ENCODE measurements at regions not wholly inside any gene's neighbourhood (a gene's known extent, or its start where the extent isn't known, plus 50 kb on each side); places are given as distances from the start of the nearest gene placed in this dataset.
"Not testable (repeated sequence)": the region's sequence is repeated elsewhere in the genome, so short reads cannot be mapped to it uniquely, and the experiment has no call there.

- no peak for DNase-seq
These were observed 263.3 kb downstream of the SOX4 start for GRCh38 chr6:21856844-21857243.

- no peak for DNase-seq
These were observed 264.5 kb downstream of the SOX4 start for GRCh38 chr6:21858076-21858475.

DNA sequence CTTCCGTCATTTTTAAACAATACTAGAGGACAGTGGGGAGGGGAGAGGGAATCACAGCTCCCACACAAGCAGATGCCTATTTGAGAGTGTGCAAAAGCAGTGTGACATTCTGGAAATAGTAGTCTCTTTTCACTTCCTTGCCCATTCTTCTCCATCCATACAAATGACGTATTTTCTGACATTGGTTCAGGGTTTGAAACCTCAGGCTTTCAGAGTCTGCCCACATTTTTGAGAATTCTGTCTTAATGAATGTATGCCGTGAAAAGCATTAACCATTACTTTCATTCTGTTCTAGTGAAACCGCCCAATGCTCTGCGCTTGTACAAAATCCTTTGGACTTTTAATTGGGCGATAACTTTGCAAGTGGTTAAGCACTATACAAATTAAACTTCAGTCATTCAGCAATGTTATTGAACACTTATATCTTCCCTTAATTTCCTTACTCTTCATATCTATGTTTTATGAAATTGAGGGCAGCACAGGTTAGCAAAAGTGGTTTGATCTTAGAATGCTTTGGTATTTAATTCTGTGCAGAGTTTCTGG is 265.7 kb downstream of the SOX4 start:
- DNase-seq, result no peak

DNA sequence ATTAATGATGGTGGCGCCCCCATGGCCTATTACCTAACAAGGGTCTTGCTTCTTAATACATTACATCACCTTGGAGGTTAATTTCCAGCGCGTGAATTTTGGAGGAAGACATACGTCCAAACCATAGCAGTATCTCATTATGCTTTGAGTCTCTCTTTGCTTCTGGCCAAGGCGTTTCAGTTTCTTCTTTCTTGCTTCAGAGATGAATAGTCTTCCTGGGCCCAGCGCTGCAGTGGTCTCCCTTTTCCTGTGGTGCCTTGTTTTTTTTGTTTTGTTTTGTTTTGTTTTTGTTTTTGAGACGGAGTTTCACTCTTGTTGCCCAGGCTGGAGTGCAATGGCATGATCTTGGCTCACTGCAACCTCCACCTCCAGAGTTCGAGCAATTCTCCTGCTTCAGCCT is 268.4 kb downstream of the SOX4 start:
- no peak for DNase-seq

GRCh38 chr6:21864206-21864605 is 270.7 kb downstream of the SOX4 start:
- no peak for DNase-seq

GRCh38 chr6:21868226-21868625 is 274.7 kb downstream of the SOX4 start:
- no peak for DNase-seq

GRCh38 chr6:21869085-21869771 is 275.7 kb downstream of the SOX4 start:
- no peak for DNase-seq

DNA sequence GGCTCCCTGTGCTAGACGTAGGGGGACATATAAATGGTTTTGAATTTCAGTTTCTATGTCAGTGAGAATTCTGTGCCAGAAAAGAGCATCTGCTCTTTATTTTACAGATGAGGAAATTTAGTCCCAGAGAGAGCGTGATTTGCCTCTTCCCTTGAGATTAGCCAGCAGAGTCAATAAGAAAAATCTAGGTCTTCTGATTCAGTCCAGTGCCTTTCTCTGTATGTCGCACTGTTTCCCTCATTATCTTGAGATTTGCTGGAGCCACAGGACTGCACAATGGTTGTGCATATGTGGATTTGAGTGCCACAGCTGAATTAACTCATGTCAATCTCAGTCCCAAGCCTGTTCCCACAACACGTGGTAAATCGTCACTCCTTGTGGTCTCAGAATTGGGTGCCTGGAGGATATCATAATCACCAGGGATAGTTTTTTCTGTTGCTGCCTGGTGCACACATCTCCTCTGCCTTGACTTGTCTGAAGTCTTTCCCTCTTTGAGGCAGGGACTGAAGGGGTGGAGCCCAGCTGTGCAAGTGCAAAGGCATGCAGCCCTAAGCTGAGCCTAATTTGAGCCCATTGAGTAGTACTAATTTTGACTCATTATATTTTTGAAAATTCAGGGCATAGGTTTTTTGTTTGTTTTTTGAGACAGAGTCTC is 276.7 kb downstream of the SOX4 start:
- no peak for DNase-seq

DNA sequence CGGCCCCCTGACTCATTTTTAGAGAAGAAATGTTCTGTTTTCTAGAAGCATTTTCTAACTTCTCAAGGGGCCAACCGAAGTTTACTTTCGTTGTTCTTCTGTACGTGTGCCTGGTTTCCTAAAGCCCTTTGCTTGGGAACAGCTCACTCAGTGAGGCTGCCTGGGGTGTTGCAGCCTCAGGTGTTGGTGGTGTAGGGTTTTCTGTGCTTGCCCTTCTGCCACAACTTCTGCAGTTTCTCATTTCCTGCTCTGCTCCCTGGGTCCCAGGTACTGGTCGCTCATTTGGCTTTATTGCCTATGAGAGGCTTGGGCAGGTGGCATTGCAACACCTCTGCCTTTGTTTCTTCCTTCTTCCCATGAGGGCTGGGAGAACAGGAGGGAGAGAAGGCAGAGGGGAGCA is 278.3 kb downstream of the SOX4 start:
- no peak for DNase-seq

GRCh38 chr6:21872749-21873148 is 279.2 kb downstream of the SOX4 start:
- DNase-seq, result no peak

DNA sequence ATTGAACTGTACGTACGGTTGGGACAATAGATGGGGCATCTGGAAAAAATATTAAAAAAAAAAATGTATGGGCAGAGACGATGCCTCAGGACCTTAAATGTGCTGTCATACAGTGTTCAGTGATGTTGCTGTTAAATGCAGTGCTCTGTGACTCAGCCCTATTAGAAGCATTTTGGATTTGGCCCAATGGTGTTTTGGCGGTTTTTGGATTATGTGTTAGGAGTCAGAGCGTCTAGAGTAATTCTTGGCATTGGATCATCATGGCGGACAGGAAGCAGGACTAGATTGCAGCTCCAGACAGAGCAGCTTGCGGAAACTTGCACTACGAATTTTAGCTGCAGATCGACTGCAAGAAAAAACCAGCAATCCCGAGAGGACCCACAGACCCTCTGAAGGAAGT is 280.0 kb downstream of the SOX4 start:
- DNase-seq, result no peak

GRCh38 chr6:21874372-21874771 is 280.8 kb downstream of the SOX4 start:
- no peak for DNase-seq

- not testable (repeated sequence) for DNase-seq
These were observed 283.5 kb downstream of the SOX4 start for GRCh38 chr6:21877037-21877436.

DNA sequence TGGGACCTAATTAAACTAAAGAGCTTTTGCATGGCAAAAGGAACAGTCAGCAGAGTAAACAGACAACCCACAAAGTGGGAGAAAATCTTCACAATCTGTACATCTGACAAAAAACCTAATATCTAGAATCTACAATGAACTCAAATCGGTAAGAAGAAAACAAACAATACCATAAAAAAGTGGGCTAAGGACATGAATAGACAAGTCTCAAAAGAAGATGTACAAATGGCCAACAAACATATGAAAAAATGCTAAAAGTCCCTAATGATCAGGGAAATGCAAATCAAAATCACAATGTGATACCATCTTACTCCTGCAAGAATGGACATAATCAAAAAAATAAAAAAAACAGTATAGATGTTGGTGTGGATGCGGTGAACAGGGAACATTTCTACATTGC is 286.7 kb downstream of the SOX4 start:
- DNase-seq, result not testable (repeated sequence)

GRCh38 chr6:21881969-21882465 is 288.5 kb downstream of the SOX4 start:
- DNase-seq, result no peak

DNA sequence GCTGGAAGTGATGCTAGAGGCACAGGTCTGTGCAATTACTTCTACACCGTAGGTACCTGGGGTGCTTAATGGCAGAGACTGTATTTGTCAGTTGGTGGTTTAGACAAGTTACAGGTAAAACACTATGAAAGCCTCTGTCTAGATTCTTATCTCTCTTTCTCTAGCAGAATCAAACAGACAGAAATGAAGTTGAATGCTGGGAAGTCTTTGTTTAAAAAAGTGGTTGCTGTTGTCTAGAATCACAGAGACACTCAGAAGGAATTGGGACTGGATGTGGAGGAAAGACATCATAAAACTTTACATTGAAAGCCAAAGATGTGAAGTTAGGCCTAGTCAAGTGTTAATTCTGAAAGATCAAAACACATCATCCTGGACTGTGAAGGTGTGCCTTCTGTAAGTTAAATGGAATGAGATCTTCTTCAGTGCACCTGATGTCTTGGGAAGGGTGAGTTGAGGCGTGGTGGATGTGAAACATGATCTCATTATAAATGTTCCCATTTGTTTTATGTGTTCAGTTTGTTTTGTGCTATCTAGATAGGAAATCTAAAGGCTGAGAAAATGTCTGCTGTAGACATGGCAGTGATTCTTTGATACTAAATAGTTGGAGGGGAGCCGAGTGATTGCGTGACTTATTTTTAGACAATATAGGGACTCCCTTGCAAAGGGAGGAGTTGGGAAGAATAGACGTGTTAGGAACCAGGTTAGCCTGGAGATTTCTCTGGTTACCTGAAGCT is 290.2 kb downstream of the SOX4 start:
- no peak for DNase-seq

DNA sequence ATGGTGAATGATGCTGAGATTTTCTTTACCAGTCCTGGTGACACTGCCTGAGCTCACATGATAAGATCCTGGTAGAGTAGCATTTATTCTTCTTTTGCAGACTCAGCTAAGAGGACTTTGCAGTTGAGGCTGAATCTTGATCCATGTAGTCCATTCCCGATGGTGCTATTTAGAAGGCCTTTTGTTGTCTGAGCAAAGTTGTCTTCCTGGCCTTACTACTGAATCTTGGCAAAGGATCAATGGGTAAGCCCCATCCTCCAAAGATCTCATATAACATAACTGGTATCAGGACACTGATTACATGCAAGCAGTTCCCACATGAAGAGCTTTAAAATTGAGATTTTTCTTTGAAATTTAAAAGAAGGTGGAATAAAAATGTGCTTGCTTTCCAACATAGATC is 291.6 kb downstream of the SOX4 start:
- no peak for DNase-seq

DNA sequence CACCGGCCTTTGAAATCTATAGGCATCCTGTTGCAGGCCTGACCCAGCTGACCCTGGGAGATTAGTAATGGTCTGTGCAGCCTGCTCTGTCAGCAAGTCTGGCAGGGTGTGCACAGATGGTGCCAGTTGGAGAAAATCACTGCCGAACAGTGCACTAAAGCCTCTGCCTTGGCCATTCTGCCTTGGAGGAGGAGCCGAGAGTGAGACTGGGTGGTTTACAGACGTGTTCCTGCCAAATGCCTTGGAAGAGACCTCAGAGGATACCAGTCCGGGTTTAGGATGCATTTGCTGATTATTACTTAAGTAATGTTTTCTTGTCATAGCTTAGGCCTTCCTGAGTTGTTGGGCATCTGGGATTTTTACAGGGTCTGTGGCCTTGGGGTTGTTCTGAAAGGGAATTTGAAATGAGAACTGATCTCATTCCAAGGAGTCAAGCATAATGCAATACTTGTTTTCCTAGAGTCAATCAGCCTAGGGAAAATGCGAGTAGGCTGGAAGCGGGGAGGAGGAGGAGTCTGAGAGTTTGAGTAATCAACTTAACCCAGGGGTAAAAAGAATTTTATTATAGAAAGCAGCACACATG is 292.1 kb downstream of the SOX4 start:
- DNase-seq, result no peak

DNA sequence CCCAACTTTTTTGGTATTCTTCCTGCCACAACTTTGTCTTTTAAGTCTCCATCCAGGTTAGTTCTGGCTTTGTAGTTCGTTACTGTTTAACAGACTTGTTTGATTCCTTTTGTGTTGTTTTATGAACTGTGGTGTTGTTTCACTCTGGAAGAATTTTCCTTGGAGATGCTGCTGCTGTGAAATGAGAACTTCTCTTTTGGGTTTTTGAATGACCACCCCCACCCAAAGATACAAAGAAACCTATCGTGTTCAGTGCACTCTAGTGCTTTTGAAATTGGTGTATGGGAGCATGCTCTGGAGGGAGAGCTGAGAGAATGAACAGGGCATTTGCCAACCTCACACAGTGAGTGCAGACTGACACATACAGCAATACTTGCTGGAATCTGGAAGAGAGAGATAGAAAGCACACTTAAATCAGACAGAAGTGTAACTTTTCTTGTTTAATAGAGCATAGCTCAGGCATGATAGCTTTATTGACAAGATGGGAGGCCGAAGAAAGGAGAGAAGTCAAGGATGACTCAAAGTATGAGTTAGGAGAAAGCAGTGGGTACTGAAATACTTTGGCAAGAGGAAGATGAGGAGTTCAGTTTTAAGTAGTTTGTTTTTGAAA is 293.1 kb downstream of the SOX4 start:
- DNase-seq, result peak; percentile 11

- peak; percentile 87 for DNase-seq
These were observed 294.0 kb downstream of the SOX4 start for GRCh38 chr6:21887231-21888185.

GRCh38 chr6:21891080-21891479 is 297.5 kb downstream of the SOX4 start:
- no peak for DNase-seq

GRCh38 chr6:21893793-21894192 is 300.2 kb downstream of the SOX4 start:
- DNase-seq, result peak; percentile 72
